IMR-90 (cell line): ENCODE measurements at regions not wholly inside any gene's neighbourhood (a gene's known extent, or its start where the extent isn't known, plus 50 kb on each side); places are given as distances from the start of the nearest gene placed in this dataset.

Experiments
- ATAC-seq: fragments of 200-7000 bp; cut with Tn5 transposase; 2 replicates; pipeline ENCODE4 v1.9.1; 2020; ENCODE audit warnings: low read depth, mild to moderate bottlenecking, moderate library complexity
- BruUV-seq: library from RNA; stranded (reverse); fragments of 400-500 nt; replicated peaks from 2 replicates; lab custom pipeline; 2021; lab: Mats Ljungman, UMichigan
- CTCF ChIA-PET: fragments of 300-600 bp; formaldehyde crosslinking; extraction: SDS; loops from one replicate; lab custom pipeline; 2021; ENCODE audit warnings: antibody characterized with exemption; lab: Yijun Ruan, JAX
- POLR2A ChIA-PET: fragments of 300-600 bp; sonication (Branson Sonifier 250); formaldehyde crosslinking; loops from one replicate; lab custom pipeline; 2022; ENCODE audit warnings: antibody characterized with exemption; ENCODE audit not compliant: unreplicated experiment; lab: Charles Lee
- DNase-seq: peaks from one replicate; pipeline ENCODE4 v3.0.0; 2013
- H2AFZ ChIP-seq: replicated peaks from 2 replicates; pipeline ENCODE3; 2013; ENCODE audit warnings: low read length, mild to moderate bottlenecking; ENCODE audit not compliant: poor library complexity
- H2AK5ac ChIP-seq: 2 replicates; pipeline ENCODE4 v1.6.1; 2013; ENCODE audit warnings: low read depth, low read length, inconsistent platforms
- H2AK9ac ChIP-seq: replicated peaks from 2 replicates; pipeline ENCODE3; 2013; ENCODE audit warnings: mild to moderate bottlenecking, low read depth, low read length, moderate library complexity; ENCODE audit not compliant: poor library complexity
- H2BK120ac ChIP-seq: 2 replicates; pipeline ENCODE4 v1.6.1; 2013; ENCODE audit warnings: low read depth, low read length, inconsistent platforms
- H2BK15ac ChIP-seq: 3 replicates; pipeline ENCODE4 v1.6.1; 2013; ENCODE audit warnings: low read depth, low read length, inconsistent platforms
- H2BK20ac ChIP-seq: 2 replicates; pipeline ENCODE4 v1.6.1; 2013; ENCODE audit warnings: low read depth, mild to moderate bottlenecking, inconsistent platforms, low read length, moderate library complexity
- H2BK5ac ChIP-seq: 2 replicates; pipeline ENCODE4 v1.6.1; 2013; ENCODE audit warnings: mild to moderate bottlenecking, low read depth, low read length, inconsistent platforms; ENCODE audit not compliant: poor library complexity, severe bottlenecking
- H3K14ac ChIP-seq: replicated peaks from 2 replicates; pipeline ENCODE4 v1.6.1; 2013; ENCODE audit warnings: low read depth, low read length, inconsistent platforms
- H3K18ac ChIP-seq: 2 replicates; pipeline ENCODE4 v1.6.1; 2013; ENCODE audit warnings: low read depth, low read length, control low read depth
- H3K23ac ChIP-seq: 2 replicates; pipeline ENCODE4 v1.6.1; 2013; ENCODE audit warnings: low read depth, low read length, inconsistent platforms
- H3K27ac ChIP-seq: 2 replicates; pipeline ENCODE4 v1.5.1; 2013; ENCODE audit warnings: mild to moderate bottlenecking, control low read depth, low read length; ENCODE audit not compliant: insufficient read depth
- H3K27me3 ChIP-seq: 2 replicates; pipeline ENCODE4 v1.6.1; 2013; ENCODE audit warnings: low read length; ENCODE audit not compliant: control insufficient read depth, insufficient read depth
- H3K36me3 ChIP-seq: 2 replicates; pipeline ENCODE4 v1.6.1; 2013; ENCODE audit warnings: low read length, mixed read lengths; ENCODE audit not compliant: control insufficient read depth, insufficient read depth
- H3K4ac ChIP-seq: 2 replicates; pipeline ENCODE4 v1.6.1; 2013; ENCODE audit warnings: low read depth, low read length, inconsistent platforms
- H3K4me1 ChIP-seq: 2 replicates; pipeline ENCODE4 v1.6.1; 2013; ENCODE audit warnings: low read length, mixed read lengths; ENCODE audit not compliant: control insufficient read depth, insufficient read depth
- H3K4me2 ChIP-seq: 2 replicates; pipeline ENCODE4 v1.6.1; 2013; ENCODE audit warnings: low read depth, mild to moderate bottlenecking, control low read depth, low read length, moderate library complexity
- H3K4me3 ChIP-seq: 2 replicates; pipeline ENCODE4 v1.5.1; 2013; ENCODE audit warnings: low read depth, mild to moderate bottlenecking, control low read depth, low read length, moderate library complexity; ENCODE audit not compliant: insufficient read depth
- H3K56ac ChIP-seq: 2 replicates; pipeline ENCODE4 v1.6.1; 2013; ENCODE audit warnings: low read length, inconsistent platforms; ENCODE audit not compliant: insufficient read depth; ENCODE audit errors: extremely low read depth
- H3K79me1 ChIP-seq, 2 experiments: 2 replicates each; pipeline ENCODE4 v1.6.1; 2013; ENCODE audit warnings: low read length in 2 of 2, inconsistent platforms in 1 of 2, low read depth in 1 of 2
- H3K9ac ChIP-seq: 2 replicates; pipeline ENCODE4 v1.6.1; 2013; ENCODE audit warnings: low read depth, low read length, control low read depth
- H3K9me1 ChIP-seq: 2 replicates; pipeline ENCODE4 v1.6.1; 2013; ENCODE audit warnings: low read length, inconsistent platforms; ENCODE audit not compliant: insufficient read depth
- H3K9me3 ChIP-seq: 2 replicates; pipeline ENCODE4 v1.6.1; 2013; ENCODE audit warnings: low read length; ENCODE audit not compliant: control insufficient read depth, insufficient read depth
- H4K20me1 ChIP-seq: 2 replicates; pipeline ENCODE4 v1.6.1; 2013; ENCODE audit warnings: low read length, inconsistent platforms; ENCODE audit not compliant: insufficient read depth
- H4K5ac ChIP-seq: 2 replicates; pipeline ENCODE4 v1.6.1; 2013; ENCODE audit warnings: mild to moderate bottlenecking, low read depth, low read length, control low read depth
- H4K8ac ChIP-seq, 2 experiments: 2 replicates each; pipeline ENCODE4 v1.6.1; 2013; ENCODE audit warnings: low read depth in 2 of 2, low read length in 2 of 2, control low read depth in 1 of 2, inconsistent platforms in 1 of 2
- H4K91ac ChIP-seq: 2 replicates; pipeline ENCODE4 v1.6.1; 2013; ENCODE audit warnings: low read depth, low read length, inconsistent platforms; ENCODE audit not compliant: insufficient read depth
- NFE2L2 ChIP-seq: fragments of 150-350 bp; IDR thresholded peaks from 2 replicates; pipeline ENCODE4 v1.6.1; 2016; ENCODE audit warnings: low read depth, mild to moderate bottlenecking, low read length
- WGBS, 2 experiments: methylation state at CpG; one replicate each; pipeline versions ENCODE4 v1.1.5 to v1.1.7; 2013; ENCODE audit warnings: missing lambda C conversion rate in 2 of 2; ENCODE audit not compliant: insufficient read length in 1 of 2; ENCODE audit errors: extremely low coverage in 2 of 2; 5-methylcytosine and 5-hydroxymethylcytosine counted together
- dilution Hi-C: fragments of 300-500 bp; cut with HindIII; formaldehyde crosslinking; loops from one replicate; pipeline ENCODE4 v1.14.3; 2018; ENCODE audit warnings: low sequenced_read_pairs; ENCODE audit not compliant: unreplicated experiment
- in situ Hi-C: fragments of 300-500 bp; cut with MboI; formaldehyde crosslinking; loops from 3 replicates; pipeline ENCODE4 v1.14.3; 2019; ENCODE audit warnings: low sequenced_read_pairs, inconsistent platforms, mixed read lengths
- intact Hi-C: fragments of 100-400 bp; cut with micrococcal nuclease; formaldehyde crosslinking; loops from 2 replicates; pipeline ENCODE4 v1.10.0; 2022

DNA sequence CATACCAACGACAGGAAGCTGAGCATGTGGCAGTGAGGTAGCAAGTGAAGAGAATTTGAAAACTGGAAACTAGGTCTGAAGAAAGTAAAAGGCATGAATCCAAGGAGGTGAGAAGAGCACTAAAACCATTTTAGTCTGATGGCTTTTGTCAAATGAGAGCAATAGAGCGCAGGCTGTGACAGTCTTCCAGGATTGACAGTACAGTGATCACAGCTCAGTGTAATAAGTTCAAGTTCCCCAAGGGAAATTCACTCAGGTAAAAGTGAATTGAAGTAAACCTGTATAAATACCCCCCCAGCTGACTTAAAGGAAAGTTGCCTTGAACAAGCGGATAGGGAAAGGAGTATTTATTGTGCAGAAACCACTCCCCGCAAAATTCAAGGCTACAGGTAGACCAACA is 224.2 kb upstream of the CRBN start:
- Histone ChIP-seq H2AK9ac (no peak overlapping the region), H3K9me1 (no peaks in the 10 kb centered on the region), H3K9ac (no peak overlapping the region), H3K14ac (no peak overlapping the region), H3K36me3 (no peaks in the 10 kb centered on the region), H3K4me3 (no peak overlapping the region), H2BK120ac (no peak overlapping the region), H3K4ac (no peak overlapping the region), H3K23ac (no peak overlapping the region), H3K4me2 (no peak overlapping the region), H3K27me3 (no peaks in the 10 kb centered on the region), H2BK20ac (no peak overlapping the region), H2AFZ (no peak overlapping the region), H3K79me1 (no peaks in the 10 kb centered on the region), H2BK5ac (no peak overlapping the region), H4K20me1 (no peaks in the 10 kb centered on the region), H4K8ac (no peak overlapping the region), H2AK5ac (no peak overlapping the region), H4K91ac (no peak overlapping the region), H4K5ac (no peak overlapping the region), H3K27ac (no peak overlapping the region), H3K9me3 (peaks cover 25% of the 10 kb centered on the region), H3K56ac (no peak overlapping the region), H2BK15ac (no peak overlapping the region), H3K4me1 (no peaks in the 10 kb centered on the region), H3K18ac (no peak overlapping the region)
- dilution Hi-C loops (no loop called here), in situ Hi-C loops (no loop called here), intact Hi-C loops (no loop called here)
- CTCF ChIA-PET = no interaction called here
- no CpG with 5 or more reads among the region's 4 CpGs for WGBS, 2 experiments
- BruUV-seq = no TSS peak
- ATAC-seq (no peak), DNase-seq (no peak)
- TF ChIP-seq NFE2L2 = no peak
- POLR2A ChIA-PET = no interaction called here
